22Rv1 (cell line): ENCODE measurements at regions not wholly inside any gene's neighbourhood (a gene's known extent, or its start where the extent isn't known, plus 50 kb on each side); places are given as distances from the start of the nearest gene placed in this dataset.

Experiments used
- H3K27ac ChIP-seq: fragments of 450-650 bp; 2 replicates; pipeline ENCODE4 v1.5.1; 2017
- CTCF ChIP-seq: fragments of 450-650 bp; IDR thresholded peaks from 2 replicates; pipeline ENCODE4 v1.5.1; 2017; ENCODE audit warnings: mild to moderate bottlenecking
- ZFX ChIP-seq: fragments of 450-650 bp; IDR thresholded peaks from 2 replicates; pipeline ENCODE4 v1.6.1; 2017; ENCODE audit warnings: antibody characterized with exemption, borderline replicate concordance

- TF ChIP-seq ZFX (no peak), CTCF (no peak)
- no peak overlapping the region for H3K27ac ChIP-seq
These were observed 372.2 kb downstream of the ZSWIM6 start for GRCh38 chr5:61704289-61704688.

- TF ChIP-seq CTCF (no peak), ZFX (no peak)
- no peak overlapping the region for H3K27ac ChIP-seq
These were observed 374.7 kb downstream of the ZSWIM6 start for GRCh38 chr5:61706751-61707150.

- no peak overlapping the region for H3K27ac ChIP-seq
- TF ChIP-seq ZFX = no peak
- TF ChIP-seq CTCF = no peak
These were observed 387.1 kb downstream of the ZSWIM6 start for GRCh38 chr5:61719124-61719523.

- no peak for TF ChIP-seq ZFX
- no peak for TF ChIP-seq CTCF
- H3K27ac ChIP-seq = no peak overlapping the region
These were observed 388.8 kb downstream of the ZSWIM6 start for GRCh38 chr5:61720829-61721228.

- no peak overlapping the region for H3K27ac ChIP-seq
- TF ChIP-seq CTCF (no peak), ZFX (no peak)
These were observed 392.0 kb downstream of the ZSWIM6 start for GRCh38 chr5:61724102-61724501.

- TF ChIP-seq ZFX (no peak), CTCF (no peak)
- H3K27ac ChIP-seq = no peak overlapping the region
These were observed 396.2 kb downstream of the ZSWIM6 start for GRCh38 chr5:61728287-61728686.

- H3K27ac ChIP-seq = no peak overlapping the region
- TF ChIP-seq CTCF = no peak
- no peak for TF ChIP-seq ZFX
These were observed 398.8 kb downstream of the ZSWIM6 start for GRCh38 chr5:61730866-61731265.
